HG02943 (cell line): ENCODE measurements at regions not wholly inside any gene's neighbourhood (a gene's known extent, or its start where the extent isn't known, plus 50 kb on each side); places are given as distances from the start of the nearest gene placed in this dataset.

Source experiments
- ATAC-seq: cut with Tn5 transposase; IDR thresholded peaks from one replicate; pipeline ENCODE4 v1.9.1; 2021; ENCODE audit warnings: mild to moderate bottlenecking, low read depth, moderate library complexity; ENCODE audit not compliant: unreplicated experiment

DNA sequence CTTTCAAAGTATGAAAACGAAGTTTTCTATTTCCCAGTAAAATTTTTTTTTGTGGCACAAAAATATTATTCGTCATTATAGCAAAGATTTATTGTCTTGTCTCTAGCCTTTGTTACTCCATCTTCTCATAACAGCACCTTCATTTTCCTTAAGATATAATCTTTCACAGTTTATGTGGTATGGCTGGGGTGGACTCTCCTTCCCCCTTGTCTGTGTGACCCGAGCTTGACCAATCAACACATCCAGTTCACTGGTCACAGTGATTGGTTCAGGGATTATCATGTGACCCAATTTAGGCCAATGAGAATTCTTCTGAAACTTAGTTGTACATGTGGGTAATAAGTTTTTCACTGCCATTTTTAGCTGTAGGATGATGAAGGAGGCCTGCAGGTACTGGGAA lies 71.2 kb upstream of the DCBLD2 start:
- ATAC-seq = no peak

DNA sequence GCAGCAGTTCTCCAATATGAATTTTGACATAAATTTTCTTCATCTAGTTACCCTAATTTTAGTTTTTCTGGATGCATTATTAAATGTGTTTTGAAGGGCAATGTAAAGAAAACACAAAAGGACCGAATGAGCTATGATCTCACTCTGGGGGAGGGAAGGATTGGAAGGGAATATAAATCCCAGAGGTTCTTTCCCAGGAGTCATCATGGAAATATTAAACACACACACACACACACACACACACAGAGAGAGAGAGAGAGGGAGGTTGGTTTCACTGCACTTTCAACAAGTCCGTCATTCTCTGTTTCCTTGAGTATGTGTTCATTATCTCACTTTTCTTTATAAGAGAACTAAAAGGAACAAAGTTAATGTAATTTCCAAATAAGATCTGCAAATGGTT lies 70.7 kb upstream of the DCBLD2 start:
- ATAC-seq = no peak

DNA sequence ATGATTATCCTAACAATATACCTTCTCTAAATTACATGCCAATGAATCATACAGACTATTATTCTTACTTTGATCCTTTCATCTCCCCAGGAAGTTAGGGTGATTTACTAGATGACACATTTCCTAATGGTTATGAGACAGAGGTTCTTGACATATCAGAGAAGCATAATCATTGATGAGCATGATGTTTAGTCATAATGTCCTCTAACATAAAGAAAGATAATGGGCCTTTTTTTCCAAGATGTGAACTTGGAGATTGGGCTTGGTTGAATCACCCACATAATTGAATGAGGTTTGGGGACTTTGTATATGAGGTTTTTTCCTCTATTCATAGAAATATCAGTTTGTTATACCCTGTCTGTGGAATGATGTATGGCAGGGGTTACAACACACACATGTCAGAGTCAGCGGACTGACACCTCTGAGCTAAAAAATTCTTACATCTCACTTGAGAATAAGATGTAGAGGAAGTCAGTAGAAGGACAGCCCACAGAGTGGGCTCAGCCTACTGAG lies 69.7 kb upstream of the DCBLD2 start:
- no peak for ATAC-seq

DNA sequence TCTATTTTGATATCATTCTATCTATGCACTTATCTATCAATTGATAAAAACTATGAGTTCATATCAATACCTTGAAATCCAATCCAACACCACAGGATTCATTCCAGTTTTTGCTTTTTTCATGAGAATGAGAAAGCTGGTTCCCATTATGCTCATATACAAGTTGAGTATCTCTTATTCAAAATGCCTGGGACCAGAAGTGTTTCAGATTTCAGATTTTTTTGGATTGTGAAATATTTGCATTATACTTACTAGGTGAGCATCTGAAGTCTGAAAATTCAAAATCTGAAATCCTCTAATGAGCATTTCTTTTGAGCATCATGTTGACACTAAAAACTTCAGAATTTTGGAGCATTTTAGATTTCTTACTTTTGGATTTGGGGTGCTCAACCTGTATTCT lies 67.8 kb upstream of the DCBLD2 start:
- ATAC-seq = no peak

DNA sequence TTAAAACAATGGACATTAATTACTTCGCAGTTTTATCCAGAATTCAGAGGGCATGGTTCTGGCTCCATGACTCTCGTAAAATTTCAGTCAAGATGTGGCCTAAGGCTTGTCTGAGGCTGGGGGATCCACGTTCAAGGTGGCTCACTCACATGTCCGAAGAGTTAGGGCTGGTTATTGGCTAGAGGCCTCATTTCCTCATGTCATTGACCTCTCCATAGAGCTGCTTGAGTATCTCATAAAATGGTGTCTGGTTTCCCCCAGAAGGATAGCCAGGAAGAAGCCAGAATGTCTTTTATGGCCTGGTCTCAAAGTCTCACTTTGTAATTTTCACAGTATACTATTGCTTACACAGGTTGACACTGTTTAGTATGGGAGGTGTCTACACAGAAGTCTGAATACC lies 67.3 kb upstream of the DCBLD2 start:
- no peak for ATAC-seq

DNA sequence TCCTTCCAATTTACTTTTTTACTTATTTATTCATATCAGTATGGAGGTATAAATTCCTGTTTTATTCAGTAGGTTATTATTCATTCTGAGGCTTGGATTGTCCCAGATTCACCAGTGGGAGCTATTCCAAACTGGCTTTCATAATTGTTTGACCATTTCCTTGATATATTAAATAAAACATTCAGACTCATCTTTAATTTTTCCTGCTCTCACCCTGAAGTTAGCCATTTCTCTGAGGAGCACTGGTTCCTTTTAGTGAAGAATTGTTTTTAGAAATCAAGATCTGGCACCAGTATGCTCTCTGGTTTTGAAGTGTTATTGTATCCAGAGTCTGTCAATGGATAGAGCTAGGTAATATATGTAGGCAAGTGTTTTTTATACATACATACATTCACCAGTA lies 66.9 kb upstream of the DCBLD2 start:
- no peak for ATAC-seq

DNA sequence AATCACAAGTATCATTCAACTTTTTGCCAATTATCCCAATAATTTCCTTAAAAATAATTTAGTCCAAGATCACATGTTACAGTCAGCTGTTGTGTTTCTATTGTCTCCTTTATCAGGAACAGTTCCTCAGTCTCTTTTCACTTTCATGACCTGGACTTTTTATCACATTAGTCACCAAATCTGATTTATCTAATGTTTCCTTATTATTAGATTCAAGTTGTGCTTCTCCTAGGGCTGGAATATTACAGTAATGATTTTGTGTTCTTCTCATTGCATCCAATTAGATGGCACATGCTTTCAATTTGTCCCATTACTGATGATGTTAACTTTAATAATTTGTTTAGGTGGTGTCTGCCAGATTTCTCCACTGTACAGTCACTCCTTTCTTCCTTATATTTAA lies 66.3 kb upstream of the DCBLD2 start:
- no peak for ATAC-seq

DNA sequence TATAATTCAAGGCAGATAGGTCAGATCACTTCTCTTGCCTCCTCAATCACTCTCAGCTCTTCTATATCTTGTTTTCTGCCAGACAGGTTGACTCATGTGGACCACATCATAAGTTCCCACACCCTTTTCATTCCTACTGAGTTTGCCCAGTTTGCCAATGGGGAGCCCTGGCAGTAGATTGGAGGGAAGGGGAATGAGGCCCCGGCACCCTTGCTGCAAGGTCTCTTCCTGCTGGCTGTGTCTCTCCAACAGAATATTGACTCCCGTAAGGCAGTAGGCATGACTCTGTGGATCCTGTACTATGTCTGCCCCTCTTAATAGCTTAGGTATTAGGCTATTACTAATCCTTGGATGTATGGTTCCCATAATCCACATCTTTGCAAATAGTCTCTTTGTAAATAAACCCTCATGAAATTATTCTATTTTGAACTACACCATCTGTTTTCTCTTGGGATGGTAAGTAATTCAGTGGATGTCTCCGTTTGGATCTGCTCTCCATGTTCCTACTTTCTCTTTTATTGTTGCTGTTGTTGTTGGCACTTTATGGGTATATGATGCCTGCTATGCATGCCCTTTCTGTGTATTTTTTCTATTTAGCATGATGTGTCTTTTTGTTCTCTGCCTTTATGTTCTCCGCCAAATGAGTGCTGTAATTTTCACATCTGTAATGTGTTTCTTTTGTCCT lies 65.5 kb upstream of the DCBLD2 start:
- ATAC-seq = no peak

DNA sequence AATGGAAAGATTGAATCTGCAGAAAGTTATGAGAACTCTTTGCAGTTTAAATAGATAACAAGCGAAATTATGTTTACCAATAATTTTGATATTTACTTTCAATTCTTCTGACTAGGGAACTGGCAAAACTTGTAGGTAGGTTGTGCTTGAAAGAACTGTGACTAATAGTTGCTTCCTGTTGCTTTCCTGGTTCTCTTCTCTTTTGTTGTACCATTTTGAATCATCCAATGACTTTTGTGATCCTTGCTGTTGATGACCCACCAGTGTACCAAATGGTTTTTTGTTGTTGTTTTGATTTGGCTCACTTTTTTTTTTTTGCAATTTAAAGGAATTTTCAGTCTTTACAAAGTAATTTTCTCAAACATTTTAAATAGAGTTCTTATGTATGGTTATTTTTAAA lies 64.9 kb upstream of the DCBLD2 start:
- no peak for ATAC-seq

DNA sequence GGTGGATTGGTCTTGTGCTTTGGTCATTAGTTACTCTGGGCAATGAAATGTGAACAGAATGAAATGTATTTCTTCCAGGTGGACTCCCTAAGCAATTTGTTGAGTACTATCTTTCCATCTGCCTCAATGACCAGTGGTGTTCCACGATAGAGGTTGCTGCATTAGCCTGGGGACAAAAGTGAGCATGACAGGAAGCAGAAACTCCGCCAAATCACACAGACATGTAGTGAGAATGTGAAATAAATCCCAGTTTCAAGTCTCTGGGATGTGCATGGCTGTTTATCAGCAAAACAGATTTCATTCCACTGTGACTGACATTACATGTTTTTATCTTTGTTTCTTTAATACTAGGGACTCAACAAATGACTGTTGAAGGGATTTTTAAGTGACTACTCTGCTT lies 63.3 kb upstream of the DCBLD2 start:
- no peak for ATAC-seq

DNA sequence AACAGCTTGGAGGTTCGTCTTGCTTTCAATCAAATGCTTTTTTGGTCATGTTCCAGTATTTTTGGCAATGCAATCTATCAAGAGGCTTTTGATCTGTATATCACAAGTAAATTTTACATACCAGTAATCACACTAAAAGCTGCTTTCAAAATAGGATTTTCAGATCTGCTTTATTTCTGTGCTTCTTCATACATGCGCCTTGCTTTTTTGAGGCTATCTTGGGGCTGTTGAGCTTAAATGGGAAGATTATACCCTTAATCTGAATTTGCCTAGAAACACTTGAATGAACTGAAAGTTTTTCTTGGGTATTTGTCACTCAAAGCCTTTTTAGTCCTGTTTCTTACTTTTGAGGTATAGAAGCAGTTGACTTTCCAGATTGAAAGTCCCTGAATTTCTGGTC lies 62.1 kb upstream of the DCBLD2 start:
- no peak for ATAC-seq

DNA sequence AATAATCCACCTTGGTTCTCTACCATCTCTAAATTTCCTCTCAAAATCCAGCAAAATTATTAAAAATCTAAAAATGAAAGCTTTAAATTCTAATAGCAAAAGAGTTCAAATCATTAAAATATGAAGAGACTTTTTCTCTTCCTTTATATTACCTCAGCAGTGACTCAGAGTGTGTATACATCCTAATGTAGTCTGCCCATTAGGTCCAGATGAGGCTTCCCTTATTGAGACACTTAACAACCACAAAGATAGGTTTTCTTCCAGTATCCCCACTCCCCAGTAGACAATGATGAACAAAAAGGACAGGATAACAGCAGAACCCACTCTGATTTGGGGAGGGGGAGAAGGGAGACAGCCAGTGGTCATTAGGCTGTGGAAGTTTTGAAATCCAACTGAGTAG lies 61.5 kb upstream of the DCBLD2 start:
- ATAC-seq = no peak

DNA sequence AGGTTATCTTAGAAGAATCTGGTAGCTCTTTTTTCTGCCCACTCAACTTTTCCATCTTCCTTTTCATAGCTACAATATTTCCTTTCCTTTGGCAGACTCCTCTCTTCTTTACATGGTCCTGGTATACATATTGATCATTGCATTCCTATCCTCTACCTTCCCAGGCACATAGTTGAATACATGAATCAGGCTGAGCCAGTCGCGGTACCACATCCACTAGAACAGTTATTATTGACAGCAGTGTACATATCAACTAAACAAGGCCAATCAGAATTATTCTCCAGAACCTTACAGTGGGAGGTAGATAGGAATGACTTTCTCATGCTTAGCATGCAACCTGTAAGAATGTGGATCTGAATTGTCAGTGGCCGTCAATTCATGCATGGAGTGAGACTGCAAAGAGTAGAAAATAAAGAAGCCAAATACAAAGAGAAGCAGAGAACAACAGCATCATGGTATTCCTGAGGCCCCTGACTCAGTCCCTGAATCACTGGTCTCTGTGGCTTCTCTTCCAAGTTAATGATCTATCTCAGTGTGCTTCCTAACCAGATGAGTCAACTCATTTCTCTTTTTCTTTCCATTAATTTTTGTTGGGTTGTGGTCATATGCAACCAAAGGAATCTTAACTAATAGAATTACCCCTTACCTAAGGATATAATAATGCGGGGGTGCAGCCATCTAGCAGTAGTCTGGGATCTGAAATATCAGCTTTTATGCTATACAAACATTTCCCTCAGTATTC lies 60.9 kb upstream of the DCBLD2 start:
- ATAC-seq = no peak

DNA sequence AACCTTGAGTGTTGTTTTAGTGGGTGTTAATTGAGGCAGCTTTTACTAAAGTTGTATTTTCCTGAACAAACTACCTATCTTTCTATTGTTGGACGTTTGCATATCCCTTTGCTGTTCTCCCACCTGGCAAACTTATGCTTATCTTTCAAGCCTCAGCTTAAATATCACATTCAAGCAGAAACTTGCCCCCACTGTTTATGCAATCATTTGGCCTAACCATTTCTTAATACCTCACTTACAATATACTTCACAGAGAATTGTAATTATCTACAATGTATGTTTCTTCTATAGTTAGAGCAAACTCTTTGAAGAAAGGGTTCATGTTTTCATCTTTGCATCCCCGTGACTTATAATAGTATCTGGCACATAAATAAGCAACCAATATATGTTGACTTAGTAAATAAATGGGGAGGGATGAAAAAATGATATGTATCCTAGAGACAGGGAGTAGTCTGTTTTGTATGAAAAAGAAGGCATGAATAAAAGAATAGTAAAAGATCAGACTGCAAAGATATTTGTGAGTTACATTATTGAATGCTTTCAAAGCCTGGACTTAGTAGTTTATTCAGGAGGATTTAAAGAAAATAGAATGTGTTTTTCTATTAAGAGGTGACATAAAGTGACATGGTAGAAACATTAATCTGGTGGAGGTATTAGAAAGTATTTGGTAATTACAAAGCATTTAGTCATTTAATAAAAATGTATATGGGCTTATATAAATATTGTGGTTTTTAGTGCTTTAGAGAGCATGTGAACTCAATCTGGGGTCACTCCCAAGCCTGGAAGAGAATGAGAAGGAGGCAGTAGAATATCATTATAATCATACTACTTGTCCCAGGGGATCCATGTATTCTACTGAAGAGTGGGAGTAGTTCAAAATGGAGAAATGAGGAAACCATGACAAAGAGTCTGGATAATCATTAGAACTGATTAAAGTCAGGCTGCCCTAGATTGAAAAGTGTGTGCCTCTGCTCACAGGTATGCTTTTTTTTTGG lies 60.0 kb upstream of the DCBLD2 start:
- ATAC-seq = no peak

DNA sequence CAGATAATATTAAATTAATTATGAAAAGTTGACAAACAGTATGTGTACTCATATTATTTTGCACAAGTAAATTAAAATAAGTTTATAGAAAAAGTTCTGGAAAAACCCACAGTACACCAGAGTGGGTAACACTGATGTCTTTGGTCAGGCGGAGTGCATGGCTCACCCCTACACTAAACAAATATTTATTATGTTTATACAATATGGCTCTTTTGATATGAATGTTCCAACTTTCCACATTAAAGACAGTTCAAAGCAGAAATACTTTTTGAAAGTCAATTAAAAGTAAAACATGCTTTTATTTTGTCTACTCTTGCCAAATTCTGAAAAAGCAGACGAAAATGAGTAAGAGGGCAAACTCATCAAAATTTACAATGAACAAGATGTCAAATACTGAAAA lies 56.2 kb upstream of the DCBLD2 start:
- ATAC-seq = no peak

DNA sequence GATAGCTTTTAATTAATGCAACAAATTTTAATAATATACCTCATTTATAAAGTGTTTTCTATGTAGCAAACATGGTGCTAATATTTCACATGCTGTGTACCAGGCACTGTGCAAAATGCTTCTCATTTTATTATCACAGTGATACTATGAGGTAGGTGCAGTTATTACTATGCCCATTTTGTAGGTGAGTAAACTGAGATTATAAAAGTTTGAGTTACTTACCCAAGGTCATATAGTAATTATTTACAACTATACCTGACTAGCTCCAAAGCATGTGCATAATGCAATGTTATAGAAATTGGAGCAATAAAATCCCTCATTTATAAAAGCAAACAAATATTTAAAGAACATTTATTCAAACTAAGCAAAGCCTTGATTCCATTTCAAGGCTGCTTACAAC lies 54.5 kb upstream of the DCBLD2 start:
- no peak for ATAC-seq

DNA sequence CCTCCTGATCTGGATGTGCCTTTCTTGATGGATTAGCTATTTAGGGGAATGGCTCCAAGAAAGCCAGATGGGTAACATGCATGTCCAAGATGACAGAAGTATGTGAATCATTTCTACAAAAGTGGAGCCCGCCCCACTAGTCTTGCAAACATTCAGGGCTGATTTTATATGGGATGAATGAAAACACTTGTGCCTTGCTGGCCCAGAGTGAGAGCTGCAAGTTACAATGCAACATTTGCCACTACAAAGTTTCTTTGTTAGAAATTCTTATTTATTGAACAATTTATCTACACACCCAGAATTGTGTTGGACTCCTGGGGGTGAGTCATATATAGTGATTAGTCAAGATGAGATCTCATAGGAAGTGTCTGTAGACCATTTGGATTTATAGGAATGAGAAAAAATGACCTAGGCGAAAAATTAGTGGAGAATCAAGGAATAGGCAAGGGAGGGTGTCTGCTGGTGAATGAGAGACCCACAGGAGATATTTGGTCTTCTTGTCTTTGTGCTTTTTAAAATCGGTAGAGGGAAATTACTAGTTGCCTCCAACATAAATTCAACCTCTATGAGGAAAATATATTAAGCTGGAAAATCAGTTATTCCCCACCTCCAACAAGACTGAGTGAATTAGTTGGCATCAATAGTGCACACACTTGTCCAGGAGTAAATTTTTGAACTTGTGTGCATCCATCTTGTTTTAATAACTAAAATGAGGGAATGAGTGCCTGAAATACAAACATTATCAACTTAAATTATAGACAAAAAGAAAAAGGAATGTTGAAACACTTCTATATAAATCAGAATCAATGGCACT lies 53.5 kb upstream of the DCBLD2 start:
- ATAC-seq = no peak

DNA sequence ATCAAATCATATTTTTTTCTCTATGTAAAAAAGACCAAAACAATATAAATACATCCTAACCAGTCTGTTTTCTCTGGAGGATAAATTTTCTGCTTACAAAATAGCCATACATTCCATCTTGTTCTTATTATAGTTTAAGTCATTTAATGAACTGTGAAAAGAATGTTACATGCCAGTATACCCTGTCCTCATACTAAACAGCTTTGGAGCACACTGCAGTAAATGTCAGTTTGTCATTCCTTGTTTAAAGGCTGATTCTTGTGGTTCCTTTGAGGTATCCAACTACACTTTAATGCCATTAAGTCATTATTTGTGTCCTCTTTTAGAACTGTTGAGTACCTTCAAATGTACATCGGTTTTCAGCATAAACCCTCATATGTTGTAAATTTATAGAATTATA lies 52.7 kb upstream of the DCBLD2 start:
- ATAC-seq = no peak

DNA sequence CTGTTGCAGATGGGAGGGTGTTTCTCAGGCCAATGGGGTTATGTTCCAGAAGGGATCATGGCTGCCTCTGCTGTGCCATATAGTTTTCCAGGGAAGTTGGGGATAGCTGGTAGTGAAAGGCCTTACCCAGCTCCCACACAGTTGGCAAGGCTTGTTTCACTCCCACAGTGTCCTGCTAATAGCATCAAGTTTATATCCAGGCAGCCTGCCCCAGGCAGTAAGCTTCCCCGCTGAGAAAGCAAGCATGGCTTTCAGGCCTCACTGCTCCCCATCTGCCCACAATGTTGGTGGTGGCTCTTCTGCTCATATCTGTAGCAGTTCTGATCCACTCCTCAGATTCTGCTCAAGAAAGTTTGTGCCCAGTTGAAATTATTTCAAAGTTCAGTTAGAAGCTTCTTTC lies 50.9 kb upstream of the DCBLD2 start:
- ATAC-seq = no peak
